ENCODE measurements at regions not wholly inside any gene's neighbourhood (a gene's known extent, or its start where the extent isn't known, plus 50 kb on each side); places are given as distances from the start of the nearest gene placed in this dataset.

DNA sequence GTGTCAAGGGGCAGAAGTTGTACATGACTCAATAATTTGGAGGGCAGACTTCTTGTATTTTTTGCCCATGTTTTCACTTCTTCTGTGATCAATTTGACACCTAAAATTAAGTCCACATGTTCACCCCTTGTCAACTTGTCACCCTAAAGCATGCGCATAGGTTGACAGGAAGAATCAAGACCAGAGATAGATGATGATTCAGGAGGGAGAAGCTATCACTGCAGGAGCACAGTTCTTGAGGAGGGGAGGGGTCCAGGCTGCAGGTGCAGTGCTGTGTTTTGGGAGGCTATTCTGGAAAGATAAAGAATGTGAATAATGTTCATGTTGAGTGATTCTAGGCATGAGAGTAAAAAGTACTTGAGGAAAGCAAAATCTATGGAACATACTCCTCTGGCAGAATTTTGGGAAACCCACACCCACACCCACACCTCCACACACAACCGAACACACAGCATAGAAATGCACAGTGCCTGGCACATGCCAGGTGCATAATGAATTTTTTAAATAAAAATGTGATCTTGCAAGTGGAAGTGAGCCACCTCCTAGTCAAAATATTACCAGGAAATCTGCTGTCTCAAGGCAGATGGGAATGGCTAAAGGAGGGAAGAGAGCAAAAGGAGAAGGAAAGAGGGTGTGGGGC lies 249.2 kb upstream of the MEX3C start:
- H3K4me3 ChIP-seq (ENCODE audit: low read depth, low read length): no peak overlapping the region
- TF ChIP-seq, protein P1, sequence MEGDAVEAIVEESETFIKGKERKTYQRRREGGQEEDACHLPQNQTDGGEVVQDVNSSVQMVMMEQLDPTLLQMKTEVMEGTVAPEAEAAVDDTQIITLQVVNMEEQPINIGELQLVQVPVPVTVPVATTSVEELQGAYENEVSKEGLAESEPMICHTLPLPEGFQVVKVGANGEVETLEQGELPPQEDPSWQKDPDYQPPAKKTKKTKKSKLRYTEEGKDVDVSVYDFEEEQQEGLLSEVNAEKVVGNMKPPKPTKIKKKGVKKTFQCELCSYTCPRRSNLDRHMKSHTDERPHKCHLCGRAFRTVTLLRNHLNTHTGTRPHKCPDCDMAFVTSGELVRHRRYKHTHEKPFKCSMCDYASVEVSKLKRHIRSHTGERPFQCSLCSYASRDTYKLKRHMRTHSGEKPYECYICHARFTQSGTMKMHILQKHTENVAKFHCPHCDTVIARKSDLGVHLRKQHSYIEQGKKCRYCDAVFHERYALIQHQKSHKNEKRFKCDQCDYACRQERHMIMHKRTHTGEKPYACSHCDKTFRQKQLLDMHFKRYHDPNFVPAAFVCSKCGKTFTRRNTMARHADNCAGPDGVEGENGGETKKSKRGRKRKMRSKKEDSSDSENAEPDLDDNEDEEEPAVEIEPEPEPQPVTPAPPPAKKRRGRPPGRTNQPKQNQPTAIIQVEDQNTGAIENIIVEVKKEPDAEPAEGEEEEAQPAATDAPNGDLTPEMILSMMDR (IDR thresholded peaks at IDR 0.05; ENCODE audit: borderline replicate concordance, insufficient read depth, low read depth, low read length): no peak

DNA sequence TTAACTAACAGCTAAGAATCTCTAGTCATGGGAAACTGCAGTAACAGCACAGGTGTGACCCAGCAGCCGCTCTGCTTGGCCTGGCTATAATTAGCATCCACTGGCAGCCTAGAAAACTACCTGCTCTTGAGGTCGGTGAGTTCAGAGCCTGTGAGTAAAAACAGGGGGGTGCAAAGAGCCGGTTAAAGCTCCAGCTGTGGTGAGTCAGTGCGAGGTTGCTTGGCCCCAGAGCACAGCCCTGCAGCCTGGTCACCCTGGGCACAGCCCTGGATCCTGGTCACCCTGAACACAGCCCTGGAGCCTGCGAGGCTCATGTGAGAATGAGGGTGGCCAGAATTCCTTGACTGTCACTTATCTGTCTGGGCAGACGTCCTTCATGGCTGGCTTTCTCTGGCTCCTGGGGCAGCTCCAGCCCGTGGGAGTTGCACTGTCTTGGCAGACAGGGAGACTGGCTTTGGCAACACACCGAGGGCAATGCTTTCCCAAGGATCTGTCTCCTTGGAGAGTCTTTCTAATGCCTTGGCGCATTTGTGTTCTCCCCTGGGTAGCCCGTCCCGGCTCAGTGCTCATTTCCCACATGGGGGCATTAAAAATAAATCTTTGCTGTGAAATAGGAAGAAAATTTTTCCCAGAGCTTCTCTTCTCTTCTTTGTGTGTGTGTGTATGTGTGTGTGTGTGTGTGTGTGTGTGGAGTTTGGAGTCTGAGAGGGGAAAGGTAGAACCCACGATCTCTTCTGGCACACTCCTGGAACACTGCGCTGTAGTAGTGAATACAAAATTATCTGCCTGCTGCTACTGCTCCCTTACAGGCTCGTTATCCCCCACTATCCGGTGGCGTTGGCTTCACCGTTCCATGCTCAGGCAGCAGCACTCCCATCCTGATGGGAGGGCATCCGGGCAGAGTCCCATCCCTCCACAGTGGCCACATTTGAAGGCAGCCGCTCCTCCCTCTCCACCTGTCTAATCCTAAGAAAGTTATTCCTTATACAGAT lies 250.2 kb upstream of the MEX3C start:
- H3K4me3 ChIP-seq (ENCODE audit: low read depth, low read length): no peak overlapping the region
- TF ChIP-seq, protein P1 (IDR thresholded peaks at IDR 0.05; ENCODE audit: borderline replicate concordance, insufficient read depth, low read depth, low read length): no peak

DNA sequence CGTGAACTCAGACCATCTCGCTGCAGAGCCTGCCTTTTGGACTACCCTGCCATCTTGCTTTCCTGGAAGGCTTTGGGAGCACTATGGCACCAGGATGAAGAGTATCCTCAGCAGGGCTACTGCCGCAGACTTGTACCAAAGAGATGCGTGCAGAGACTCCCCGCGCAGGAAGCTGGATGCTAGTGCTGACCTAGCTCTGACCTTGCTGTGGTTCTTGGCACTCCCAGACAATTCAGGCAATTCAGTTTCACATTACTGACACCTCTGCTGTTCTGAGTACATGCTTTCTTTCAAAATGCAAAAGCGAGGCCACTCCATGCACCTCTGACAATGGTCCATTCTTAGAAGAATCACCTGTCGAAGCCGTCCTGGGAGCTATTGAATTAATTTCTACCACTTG lies 251.5 kb upstream of the MEX3C start:
- TF ChIP-seq, protein P1 (IDR thresholded peaks at IDR 0.05; ENCODE audit: borderline replicate concordance, insufficient read depth, low read depth, low read length): no peak
- no peak overlapping the region for H3K4me3 ChIP-seq (ENCODE audit: low read depth, low read length)

DNA sequence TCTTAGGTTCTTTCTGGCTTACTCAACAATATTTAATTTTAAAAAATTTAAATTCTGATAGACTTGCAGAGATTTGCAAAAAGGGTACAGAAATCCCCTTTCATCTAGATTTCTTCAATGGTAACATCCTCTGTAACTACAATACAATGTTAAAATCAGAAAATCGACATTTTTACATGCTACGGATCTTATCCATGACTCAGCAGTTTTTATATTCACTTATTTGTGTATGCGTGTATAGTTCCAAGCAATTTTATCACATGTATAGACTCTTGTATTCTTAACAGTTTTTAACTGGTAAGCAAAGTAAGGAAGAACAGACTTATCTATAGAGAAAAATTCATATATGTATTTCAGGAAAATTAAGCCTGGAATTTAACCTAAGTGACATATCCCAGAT lies 256.1 kb upstream of the MEX3C start:
- TF ChIP-seq, protein P1 (IDR thresholded peaks at IDR 0.05; ENCODE audit: borderline replicate concordance, insufficient read depth, low read depth, low read length): no peak
- no peak overlapping the region for H3K4me3 ChIP-seq (ENCODE audit: low read depth, low read length)

DNA sequence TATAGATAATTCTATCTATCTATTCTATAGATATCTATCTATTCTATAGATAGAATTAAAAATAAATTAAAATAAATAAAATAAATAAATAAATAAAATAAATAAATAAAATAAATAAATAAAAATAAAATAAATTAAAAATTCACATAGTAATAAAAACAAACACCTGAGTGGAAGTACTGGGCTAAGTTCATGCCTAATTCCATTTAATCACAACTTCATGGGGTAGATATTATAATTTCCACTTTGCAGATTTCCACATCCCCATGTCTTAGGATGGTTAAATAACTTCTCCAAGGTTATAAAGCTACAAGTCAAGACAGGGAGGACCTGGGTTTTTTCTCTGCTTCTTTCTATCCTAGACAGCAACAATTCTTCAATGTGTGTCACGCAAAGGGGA lies 261.4 kb upstream of the MEX3C start:
- TF ChIP-seq, protein P1 (IDR thresholded peaks at IDR 0.05; ENCODE audit: borderline replicate concordance, insufficient read depth, low read depth, low read length): no peak
- H3K4me3 ChIP-seq (ENCODE audit: low read depth, low read length): no peak overlapping the region

DNA sequence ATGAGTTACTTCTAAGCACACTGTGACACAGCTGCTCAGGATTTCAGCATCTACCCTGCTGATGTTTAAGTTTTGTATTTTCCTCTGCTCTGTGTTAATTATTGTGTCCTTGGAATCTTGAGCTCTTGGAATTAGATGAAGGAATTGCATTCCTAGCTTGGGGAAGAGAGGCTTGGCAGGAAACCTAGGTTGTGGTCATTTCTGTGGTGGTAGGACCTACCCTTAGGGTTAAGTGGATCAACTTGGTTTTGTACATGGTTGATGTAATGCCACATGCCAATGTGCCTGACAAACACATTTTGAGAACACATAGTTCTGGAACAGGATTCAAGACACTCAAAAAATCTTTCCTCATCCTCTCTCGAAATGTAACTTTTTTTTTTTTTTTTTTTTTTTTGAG lies 264.5 kb upstream of the MEX3C start:
- no peak overlapping the region for H3K4me3 ChIP-seq (ENCODE audit: low read depth, low read length)
- TF ChIP-seq, protein P1 (IDR thresholded peaks at IDR 0.05; ENCODE audit: borderline replicate concordance, insufficient read depth, low read depth, low read length): no peak
